ENCODE measurements at regions not wholly inside any gene's neighbourhood (a gene's known extent, or its start where the extent isn't known, plus 50 kb on each side); places are given as distances from the start of the nearest gene placed in this dataset.

DNA sequence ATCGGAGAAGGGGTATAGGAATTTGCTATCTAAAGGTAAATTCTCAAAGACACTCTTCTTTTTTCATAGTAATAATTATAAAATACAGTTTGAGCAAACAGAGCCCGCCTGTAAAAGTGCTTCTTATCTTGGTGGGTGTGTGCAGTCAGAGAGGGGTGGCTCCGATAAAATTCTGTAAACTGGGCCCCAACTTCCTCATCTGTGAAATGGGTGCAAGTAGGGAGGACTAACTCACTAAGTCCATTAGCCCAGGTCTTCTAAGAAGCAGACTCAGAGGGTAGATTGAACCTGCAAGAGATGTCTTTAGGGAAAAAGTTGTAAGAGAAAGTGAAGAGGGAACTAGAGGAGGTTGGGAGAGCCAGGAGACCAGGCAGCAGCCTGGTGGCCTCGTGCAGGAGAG, 245.8 kb upstream of the RREB1 start (continued):
- TF ChIP-seq, protein P1, sequence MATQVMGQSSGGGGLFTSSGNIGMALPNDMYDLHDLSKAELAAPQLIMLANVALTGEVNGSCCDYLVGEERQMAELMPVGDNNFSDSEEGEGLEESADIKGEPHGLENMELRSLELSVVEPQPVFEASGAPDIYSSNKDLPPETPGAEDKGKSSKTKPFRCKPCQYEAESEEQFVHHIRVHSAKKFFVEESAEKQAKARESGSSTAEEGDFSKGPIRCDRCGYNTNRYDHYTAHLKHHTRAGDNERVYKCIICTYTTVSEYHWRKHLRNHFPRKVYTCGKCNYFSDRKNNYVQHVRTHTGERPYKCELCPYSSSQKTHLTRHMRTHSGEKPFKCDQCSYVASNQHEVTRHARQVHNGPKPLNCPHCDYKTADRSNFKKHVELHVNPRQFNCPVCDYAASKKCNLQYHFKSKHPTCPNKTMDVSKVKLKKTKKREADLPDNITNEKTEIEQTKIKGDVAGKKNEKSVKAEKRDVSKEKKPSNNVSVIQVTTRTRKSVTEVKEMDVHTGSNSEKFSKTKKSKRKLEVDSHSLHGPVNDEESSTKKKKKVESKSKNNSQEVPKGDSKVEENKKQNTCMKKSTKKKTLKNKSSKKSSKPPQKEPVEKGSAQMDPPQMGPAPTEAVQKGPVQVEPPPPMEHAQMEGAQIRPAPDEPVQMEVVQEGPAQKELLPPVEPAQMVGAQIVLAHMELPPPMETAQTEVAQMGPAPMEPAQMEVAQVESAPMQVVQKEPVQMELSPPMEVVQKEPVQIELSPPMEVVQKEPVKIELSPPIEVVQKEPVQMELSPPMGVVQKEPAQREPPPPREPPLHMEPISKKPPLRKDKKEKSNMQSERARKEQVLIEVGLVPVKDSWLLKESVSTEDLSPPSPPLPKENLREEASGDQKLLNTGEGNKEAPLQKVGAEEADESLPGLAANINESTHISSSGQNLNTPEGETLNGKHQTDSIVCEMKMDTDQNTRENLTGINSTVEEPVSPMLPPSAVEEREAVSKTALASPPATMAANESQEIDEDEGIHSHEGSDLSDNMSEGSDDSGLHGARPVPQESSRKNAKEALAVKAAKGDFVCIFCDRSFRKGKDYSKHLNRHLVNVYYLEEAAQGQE (IDR thresholded peaks at IDR 0.05; ENCODE audit: low read depth, low read length), result no peak
- TF ChIP-seq TCF12 (IDR thresholded peaks at IDR 0.05) (no peak), RCOR1 (IDR thresholded peaks at IDR 0.05; ENCODE audit: low read length) (no peak)

DNA sequence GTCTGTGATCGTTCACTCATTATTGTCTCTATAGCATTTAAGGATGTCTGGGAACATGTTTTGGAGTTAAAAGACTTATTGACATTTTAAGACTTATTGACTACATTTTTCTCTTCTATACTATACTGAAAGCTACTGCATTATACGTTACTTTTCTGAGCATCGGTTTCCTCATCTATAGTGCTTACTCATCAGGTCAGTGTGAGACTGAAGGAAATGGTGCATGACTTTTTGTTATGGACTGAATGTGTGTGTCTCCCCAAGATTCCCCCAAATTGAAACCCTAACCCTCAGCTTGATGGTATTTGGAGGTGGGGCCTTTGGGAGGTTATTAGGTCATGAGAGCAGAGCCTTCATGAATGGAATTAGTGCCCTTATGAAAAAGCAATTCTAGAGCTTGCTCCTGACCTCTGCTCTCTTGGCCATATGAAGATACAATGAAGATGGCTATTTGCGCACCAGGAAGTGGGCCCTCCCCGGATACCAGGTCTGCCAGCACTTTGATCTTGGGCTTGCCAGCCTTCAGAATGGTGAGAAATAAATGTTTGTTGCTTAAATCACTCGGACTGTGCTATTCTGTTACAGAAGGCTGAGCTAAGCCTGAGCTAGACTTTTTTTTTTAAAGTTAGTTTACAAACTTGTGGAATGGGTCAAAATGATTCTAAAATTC, 243.7 kb upstream of the RREB1 start:
- H3K36me3 ChIP-seq (replicated peaks in 1 of 2; ENCODE audit: control insufficient read depth in 1 of 2, insufficient read depth in 2 of 2, low read length in 1 of 2), result no peaks in the 10 kb centered on the region
- no peak overlapping the region for H3K9ac ChIP-seq
- no peaks in the 10 kb centered on the region for H3K79me2 ChIP-seq (ENCODE audit: insufficient read depth)
- H3K27me3 ChIP-seq (ENCODE audit: insufficient read depth), result no peaks in the 10 kb centered on the region
- H3K4me2 ChIP-seq, result no peak overlapping the region
- ChIA-PET CTCF (interaction anchor here (0.6 kb wide), 1 partner anchor 272 kb away, joined by 3 read pairs; no protein-coding TSS in a partner anchor), POLR2A (no interaction called here)
- no peaks in the 10 kb centered on the region for H3K9me2 ChIP-seq
- TF ChIP-seq GABPA (IDR thresholded peaks at IDR 0.05; ENCODE audit: low read depth) (no peak), TAF1 (IDR thresholded peaks at IDR 0.05; ENCODE audit: borderline replicate concordance, low read depth, low read length) (no peak), TCF12 (IDR thresholded peaks at IDR 0.05) (no peak), RFX5 (IDR thresholded peaks at IDR 0.05; ENCODE audit: low read length) (no peak), EP300 (IDR thresholded peaks at IDR 0.05; ENCODE audit: borderline replicate concordance in 1 of 2, low read depth in 1 of 2, low read length in 1 of 2) (no peak)
- H4K20me1 ChIP-seq (ENCODE audit: insufficient read depth), result no peaks in the 10 kb centered on the region
- H3K4me1 ChIP-seq (ENCODE audit: control insufficient read depth in 1 of 2, insufficient read depth in 2 of 2, low read depth in 1 of 2, low read length in 1 of 2), result no peaks in the 10 kb centered on the region
- no peak overlapping the region for H3K4me3 ChIP-seq (ENCODE audit: low read depth in 2 of 2, low read length in 1 of 2)
- no peak overlapping the region for H3K27ac ChIP-seq (ENCODE audit: low read depth in 2 of 2, low read length in 1 of 2)
- 35% methylated on average over 6 of the region's 6 CpGs for WGBS (ENCODE audit: low lambda C conversion rate)
- no peak for DNase-seq
- no peaks in the 10 kb centered on the region for H3K9me3 ChIP-seq
- no peak overlapping the region for H2AFZ ChIP-seq (ENCODE audit: low read depth)
- no peaks in the 10 kb centered on the region for H3F3A ChIP-seq (replicated peaks; ENCODE audit: insufficient read depth)

DNA sequence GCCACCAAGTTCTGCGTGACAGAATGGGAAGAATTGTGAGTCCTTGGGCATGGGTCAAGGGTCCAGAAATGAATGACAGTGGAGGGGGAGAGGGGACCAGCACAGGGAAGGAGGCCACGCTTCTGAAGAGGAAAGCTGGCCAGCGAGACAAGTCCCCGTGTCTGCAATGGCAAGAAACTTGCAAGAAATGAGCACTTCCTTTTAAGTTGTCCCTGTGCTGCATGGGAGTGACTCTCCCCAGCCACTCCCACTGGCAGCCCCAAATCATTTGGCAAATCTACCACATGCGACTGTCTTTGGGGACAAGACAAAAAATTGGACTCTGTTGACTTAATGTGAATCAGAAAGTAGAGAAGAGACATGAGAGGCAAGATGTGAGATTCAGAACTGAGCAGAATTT, 242.2 kb upstream of the RREB1 start:
- no peaks in the 10 kb centered on the region for H3K4me1 ChIP-seq (ENCODE audit: control insufficient read depth in 1 of 2, insufficient read depth in 2 of 2, low read depth in 1 of 2, low read length in 1 of 2)
- no peak overlapping the region for H3K9ac ChIP-seq
- H4K20me1 ChIP-seq (ENCODE audit: insufficient read depth), result no peaks in the 10 kb centered on the region
- no peak overlapping the region for H3K27ac ChIP-seq (ENCODE audit: low read depth in 2 of 2, low read length in 1 of 2)
- ChIA-PET CTCF (no interaction called here), POLR2A (no interaction called here)
- no peaks in the 10 kb centered on the region for H3K79me2 ChIP-seq (ENCODE audit: insufficient read depth)
- no peaks in the 10 kb centered on the region for H3K36me3 ChIP-seq (replicated peaks in 1 of 2; ENCODE audit: control insufficient read depth in 1 of 2, insufficient read depth in 2 of 2, low read length in 1 of 2)
- no peak for TF ChIP-seq TAF1 (IDR thresholded peaks at IDR 0.05; ENCODE audit: borderline replicate concordance, low read depth, low read length)
- no peak for TF ChIP-seq POLR2AphosphoS5 (IDR thresholded peaks at IDR 0.05; ENCODE audit: low read depth, low read length)
- no peak for TF ChIP-seq SMC3 (IDR thresholded peaks at IDR 0.05; ENCODE audit: low read depth, low read length)
- TF ChIP-seq, protein P2, sequence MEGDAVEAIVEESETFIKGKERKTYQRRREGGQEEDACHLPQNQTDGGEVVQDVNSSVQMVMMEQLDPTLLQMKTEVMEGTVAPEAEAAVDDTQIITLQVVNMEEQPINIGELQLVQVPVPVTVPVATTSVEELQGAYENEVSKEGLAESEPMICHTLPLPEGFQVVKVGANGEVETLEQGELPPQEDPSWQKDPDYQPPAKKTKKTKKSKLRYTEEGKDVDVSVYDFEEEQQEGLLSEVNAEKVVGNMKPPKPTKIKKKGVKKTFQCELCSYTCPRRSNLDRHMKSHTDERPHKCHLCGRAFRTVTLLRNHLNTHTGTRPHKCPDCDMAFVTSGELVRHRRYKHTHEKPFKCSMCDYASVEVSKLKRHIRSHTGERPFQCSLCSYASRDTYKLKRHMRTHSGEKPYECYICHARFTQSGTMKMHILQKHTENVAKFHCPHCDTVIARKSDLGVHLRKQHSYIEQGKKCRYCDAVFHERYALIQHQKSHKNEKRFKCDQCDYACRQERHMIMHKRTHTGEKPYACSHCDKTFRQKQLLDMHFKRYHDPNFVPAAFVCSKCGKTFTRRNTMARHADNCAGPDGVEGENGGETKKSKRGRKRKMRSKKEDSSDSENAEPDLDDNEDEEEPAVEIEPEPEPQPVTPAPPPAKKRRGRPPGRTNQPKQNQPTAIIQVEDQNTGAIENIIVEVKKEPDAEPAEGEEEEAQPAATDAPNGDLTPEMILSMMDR (IDR thresholded peaks at IDR 0.05), result no peak
- TF ChIP-seq MXI1 (IDR thresholded peaks at IDR 0.05; ENCODE audit: low read depth, low read length), result no peak
- TF ChIP-seq YY1 (IDR thresholded peaks at IDR 0.05; ENCODE audit: low read depth), result no peak
- no peak for TF ChIP-seq RAD21 (IDR thresholded peaks at IDR 0.05; ENCODE audit: low read length)
- no peak for TF ChIP-seq EP300 (IDR thresholded peaks at IDR 0.05; ENCODE audit: borderline replicate concordance in 1 of 2, low read depth in 1 of 2, low read length in 1 of 2)
- no peak for TF ChIP-seq TEAD4 (IDR thresholded peaks at IDR 0.05; ENCODE audit: borderline replicate concordance, insufficient read depth)
- TF ChIP-seq, protein P3, sequence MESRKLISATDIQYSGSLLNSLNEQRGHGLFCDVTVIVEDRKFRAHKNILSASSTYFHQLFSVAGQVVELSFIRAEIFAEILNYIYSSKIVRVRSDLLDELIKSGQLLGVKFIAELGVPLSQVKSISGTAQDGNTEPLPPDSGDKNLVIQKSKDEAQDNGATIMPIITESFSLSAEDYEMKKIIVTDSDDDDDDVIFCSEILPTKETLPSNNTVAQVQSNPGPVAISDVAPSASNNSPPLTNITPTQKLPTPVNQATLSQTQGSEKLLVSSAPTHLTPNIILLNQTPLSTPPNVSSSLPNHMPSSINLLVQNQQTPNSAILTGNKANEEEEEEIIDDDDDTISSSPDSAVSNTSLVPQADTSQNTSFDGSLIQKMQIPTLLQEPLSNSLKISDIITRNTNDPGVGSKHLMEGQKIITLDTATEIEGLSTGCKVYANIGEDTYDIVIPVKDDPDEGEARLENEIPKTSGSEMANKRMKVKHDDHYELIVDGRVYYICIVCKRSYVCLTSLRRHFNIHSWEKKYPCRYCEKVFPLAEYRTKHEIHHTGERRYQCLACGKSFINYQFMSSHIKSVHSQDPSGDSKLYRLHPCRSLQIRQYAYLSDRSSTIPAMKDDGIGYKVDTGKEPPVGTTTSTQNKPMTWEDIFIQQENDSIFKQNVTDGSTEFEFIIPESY (IDR thresholded peaks at IDR 0.05; ENCODE audit: borderline replicate concordance, low read depth), result no peak
- TF ChIP-seq TCF12 (IDR thresholded peaks at IDR 0.05), result no peak
- TF ChIP-seq JUND (IDR thresholded peaks at IDR 0.05), result no peak
- no peak for DNase-seq
- no peaks in the 10 kb centered on the region for H3F3A ChIP-seq (replicated peaks; ENCODE audit: insufficient read depth)
- no peaks in the 10 kb centered on the region for H3K27me3 ChIP-seq (ENCODE audit: insufficient read depth)
- no peak overlapping the region for H2AFZ ChIP-seq (ENCODE audit: low read depth)
- H3K4me3 ChIP-seq (ENCODE audit: low read depth in 2 of 2, low read length in 1 of 2), result no peak overlapping the region
- no peaks in the 10 kb centered on the region for H3K9me2 ChIP-seq
- no peak overlapping the region for H3K4me2 ChIP-seq
- H3K9me3 ChIP-seq, result no peaks in the 10 kb centered on the region
- 29% methylated on average over 5 of the region's 5 CpGs for WGBS (ENCODE audit: low lambda C conversion rate)

Data from SK-N-SH (cell line).